Effector memory CD8-positive, alpha-beta T cell (primary cell): ENCODE measurements at regions not wholly inside any gene's neighbourhood (a gene's known extent, or its start where the extent isn't known, plus 50 kb on each side); places are given as distances from the start of the nearest gene placed in this dataset.

ENCODE experiments used
- ATAC-seq: fragments of 150-1000 bp; cut with Tn5 transposase; replicated peaks from 2 replicates; pipeline ENCODE4 v1.10.0; 2021; ENCODE audit warnings: mild to moderate bottlenecking, moderate library complexity
- DNase-seq, 3 experiments: peaks; one replicate each; pipeline ENCODE4 v3.0.0; 2021
- H3K27ac Mint-ChIP-seq, 2 donors: one replicate each; pipeline ENCODE4 v1.8.0; 2022; ENCODE audit warnings: mild to moderate bottlenecking in 2 of 2, mixed read lengths in 2 of 2, moderate library complexity in 2 of 2
- H3K27me3 Mint-ChIP-seq, 2 donors: one replicate each; pipeline ENCODE4 v1.8.0; 2022; ENCODE audit warnings: mixed read lengths in 2 of 2
- H3K36me3 Mint-ChIP-seq: one replicate; pipeline ENCODE4 v1.8.0; 2022; ENCODE audit warnings: mild to moderate bottlenecking, moderate library complexity, mixed read lengths; ENCODE audit not compliant: insufficient read depth
- H3K4me1 Mint-ChIP-seq, 2 donors: one replicate each; pipeline ENCODE4 v1.8.0; 2022; ENCODE audit warnings: low read depth in 2 of 2, mixed read lengths in 2 of 2
- H3K4me3 Mint-ChIP-seq, 2 donors: one replicate each; pipeline ENCODE4 v1.8.0; 2022; ENCODE audit warnings: mild to moderate bottlenecking in 2 of 2, mixed read lengths in 2 of 2, moderate library complexity in 2 of 2
- H3K9me3 Mint-ChIP-seq, 2 donors: one replicate each; pipeline ENCODE4 v1.8.0; 2022; ENCODE audit warnings: mixed read lengths in 2 of 2

GRCh38 chr19:34838248-34838647 is 65.2 kb upstream of the ZNF599 start:
- Mint-ChIP-seq H3K27ac (peak overlapping the region in 1 of 2 donors; percentile 59), H3K9me3 (no peaks in the 10 kb centered on the region), H3K27me3 (peaks cover 0 to 7% of the 10 kb centered on the region in 2 donors), H3K4me3 (no peak overlapping the region), H3K36me3 (no peaks in the 10 kb centered on the region), H3K4me1 (peaks cover 15 to 23% of the 10 kb centered on the region in 2 donors)
- ATAC-seq: no peak
- DNase-seq: no peak

- Mint-ChIP-seq H3K27ac (peak overlapping the region in 1 of 2 donors; percentile 59), H3K27me3 (peaks cover 0 to 7% of the 10 kb centered on the region in 2 donors), H3K36me3 (no peaks in the 10 kb centered on the region), H3K4me1 (peaks cover 16 to 18% of the 10 kb centered on the region in 2 donors), H3K9me3 (no peaks in the 10 kb centered on the region), H3K4me3 (no peak overlapping the region)
- DNase-seq (no peak), ATAC-seq (no peak)
Observed at GRCh38 chr19:34837262-34837661, 64.2 kb upstream of the ZNF599 start.

DNA sequence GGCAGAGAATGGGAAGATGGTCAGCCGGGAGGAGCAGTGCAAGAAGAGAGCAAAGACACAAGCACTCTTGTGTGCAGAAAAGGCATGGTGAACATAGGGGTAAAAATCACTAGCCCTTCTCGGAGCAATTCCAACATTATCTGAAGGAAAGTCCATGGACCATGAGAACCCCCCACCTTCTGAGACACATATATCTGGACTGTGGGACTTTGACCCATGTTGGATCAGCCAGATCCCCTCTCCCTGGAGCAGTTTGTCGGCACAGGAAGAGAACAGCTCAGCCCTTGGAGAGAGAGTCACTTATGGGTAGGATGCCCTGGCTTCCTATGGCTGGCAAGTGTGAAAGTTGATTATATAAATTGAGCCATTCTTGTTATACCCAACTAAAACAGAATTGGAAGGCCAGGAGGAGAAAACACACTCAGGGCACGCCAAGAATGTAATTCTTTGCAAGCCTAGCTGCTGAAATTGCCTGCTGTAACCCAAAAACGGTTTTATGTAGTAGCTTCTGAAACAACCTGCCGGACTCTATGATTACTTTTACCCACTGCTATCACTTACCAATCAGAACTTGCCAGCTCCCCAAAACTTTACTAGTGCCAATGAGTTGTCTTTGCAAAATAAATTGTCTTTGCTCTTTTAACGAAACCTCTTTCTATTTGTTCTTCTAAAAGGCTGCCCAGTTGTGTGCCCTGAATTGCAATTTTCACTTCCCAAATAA is 62.8 kb upstream of the ZNF599 start:
- ATAC-seq: no peak
- no peaks in the 10 kb centered on the region for H3K36me3 Mint-ChIP-seq

GRCh38 chr19:34834472-34835061 is 61.6 kb upstream of the ZNF599 start:
- no peak for ATAC-seq
- no peak overlapping the region for H3K27ac Mint-ChIP-seq
- peaks cover 16 to 23% of the 10 kb centered on the region in 2 donors for H3K4me1 Mint-ChIP-seq
- H3K9me3 Mint-ChIP-seq: no peaks in the 10 kb centered on the region
- H3K4me3 Mint-ChIP-seq: no peak overlapping the region
- DNase-seq: no peak
- H3K36me3 Mint-ChIP-seq: no peaks in the 10 kb centered on the region
- H3K27me3 Mint-ChIP-seq: peaks cover 0 to 7% of the 10 kb centered on the region in 2 donors

More for the DNA sequence above, 62.8 kb upstream of the ZNF599 start:
- H3K4me1 Mint-ChIP-seq: peaks cover 16 to 23% of the 10 kb centered on the region in 2 donors
- no peak overlapping the region for H3K4me3 Mint-ChIP-seq
- DNase-seq: no peak
- peaks cover 0 to 7% of the 10 kb centered on the region in 2 donors for H3K27me3 Mint-ChIP-seq
- H3K9me3 Mint-ChIP-seq: no peaks in the 10 kb centered on the region
- H3K27ac Mint-ChIP-seq: no peak overlapping the region

DNA sequence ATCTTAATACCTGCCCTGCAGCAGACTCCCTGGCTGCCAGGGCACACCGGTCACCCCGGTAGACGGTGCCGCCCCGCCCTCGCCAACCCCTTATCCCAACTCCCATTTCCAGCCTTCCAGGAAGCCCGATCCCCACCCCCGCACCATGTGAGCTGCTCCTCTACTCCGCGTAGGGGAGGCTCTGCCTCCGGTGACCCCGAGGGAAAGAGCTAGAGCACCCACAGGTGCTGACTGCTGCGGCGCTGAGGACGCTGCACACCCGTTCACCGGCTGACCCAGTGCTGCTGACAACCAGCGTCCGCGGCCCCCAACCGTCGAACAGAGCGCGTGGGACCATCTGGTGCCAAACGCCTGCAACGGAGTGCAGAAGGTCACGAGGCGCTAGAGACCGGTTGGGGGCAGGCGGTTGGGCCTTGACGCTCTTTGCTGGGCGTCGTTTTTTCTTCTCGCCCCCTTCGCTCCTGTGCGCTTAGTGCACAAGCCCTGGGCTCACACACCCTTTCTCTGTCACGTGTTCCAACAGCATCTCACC is 59.6 kb upstream of the ZNF599 start:
- ATAC-seq: no peak
- peak overlapping the region in 1 of 2 donors; percentile 72 for H3K27ac Mint-ChIP-seq
- H3K4me3 Mint-ChIP-seq: no peak overlapping the region
- H3K27me3 Mint-ChIP-seq: peaks cover 0 to 7% of the 10 kb centered on the region in 2 donors
- no peak for DNase-seq
- no peaks in the 10 kb centered on the region for H3K9me3 Mint-ChIP-seq
- peaks cover 5 to 10% of the 10 kb centered on the region in 2 donors for H3K4me1 Mint-ChIP-seq
- H3K36me3 Mint-ChIP-seq: no peaks in the 10 kb centered on the region

- no peak for DNase-seq
Observed at GRCh38 chr19:34831714-34832113, 58.7 kb upstream of the ZNF599 start.

GRCh38 chr19:34828156-34828555 is 55.1 kb upstream of the ZNF599 start:
- peaks cover 1 to 5% of the 10 kb centered on the region in 2 donors for H3K4me1 Mint-ChIP-seq
- no peaks in the 10 kb centered on the region for H3K36me3 Mint-ChIP-seq
- no peak for DNase-seq
- H3K27me3 Mint-ChIP-seq: no peaks in the 10 kb centered on the region
- no peak overlapping the region for H3K4me3 Mint-ChIP-seq
- no peak for ATAC-seq
- no peak overlapping the region for H3K27ac Mint-ChIP-seq
- no peaks in the 10 kb centered on the region for H3K9me3 Mint-ChIP-seq

More at GRCh38 chr19:34831714-34832113, 58.7 kb upstream of the ZNF599 start:
- Mint-ChIP-seq H3K27ac (no peak overlapping the region), H3K36me3 (no peaks in the 10 kb centered on the region), H3K4me1 (peaks cover 3 to 10% of the 10 kb centered on the region in 2 donors), H3K27me3 (peaks cover 0 to 7% of the 10 kb centered on the region in 2 donors), H3K4me3 (no peak overlapping the region), H3K9me3 (no peaks in the 10 kb centered on the region)
- ATAC-seq: no peak

DNA sequence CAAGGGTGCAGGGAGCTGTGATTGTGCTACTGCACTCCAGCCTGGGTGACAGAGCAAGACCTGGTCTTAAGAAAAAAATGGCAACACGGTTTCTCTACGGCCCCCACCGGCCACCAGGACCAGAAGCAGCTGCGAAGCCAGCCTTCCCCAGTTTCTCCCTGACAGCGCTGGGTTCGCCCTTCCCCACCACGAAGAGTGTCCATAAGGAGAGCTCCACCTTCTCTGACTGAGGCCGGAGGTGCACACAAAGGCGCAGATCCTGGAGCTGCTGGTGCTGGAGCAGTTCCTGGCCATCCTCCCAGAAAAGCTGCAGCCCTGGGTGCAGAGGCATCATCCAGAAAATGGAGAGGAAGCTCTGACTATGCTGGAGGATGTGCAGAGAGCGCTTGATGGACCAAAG is 52.2 kb upstream of the ZNF599 start:
- H3K27me3 Mint-ChIP-seq: no peaks in the 10 kb centered on the region
- H3K9me3 Mint-ChIP-seq: no peaks in the 10 kb centered on the region
- H3K4me1 Mint-ChIP-seq: no peaks in the 10 kb centered on the region
- DNase-seq: no peak
- ATAC-seq: no peak
- no peak overlapping the region for H3K4me3 Mint-ChIP-seq
- H3K27ac Mint-ChIP-seq: no peak overlapping the region
- H3K36me3 Mint-ChIP-seq: no peaks in the 10 kb centered on the region

DNA sequence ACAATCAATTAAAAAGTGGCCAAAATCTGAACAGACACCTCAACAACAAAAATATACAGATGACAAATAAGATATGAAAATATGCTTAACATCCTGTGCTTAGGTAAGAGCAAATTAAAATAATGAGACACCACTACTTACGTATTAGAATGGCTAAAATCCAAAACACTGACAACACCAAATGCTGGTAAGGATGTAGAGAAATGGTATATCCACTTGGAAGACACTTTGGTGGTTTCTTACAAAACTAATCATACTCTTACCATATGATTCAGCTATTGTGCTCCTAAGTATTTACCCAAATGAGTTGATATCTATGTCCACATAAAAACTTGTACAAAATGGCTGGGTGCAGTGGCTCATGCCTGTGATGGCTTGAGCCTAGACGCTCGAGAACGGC is 51.7 kb upstream of the ZNF599 start:
- H3K4me3 Mint-ChIP-seq: no peak overlapping the region

More for the DNA sequence above, 51.7 kb upstream of the ZNF599 start:
- Mint-ChIP-seq H3K27ac (no peak overlapping the region), H3K9me3 (no peaks in the 10 kb centered on the region), H3K36me3 (no peaks in the 10 kb centered on the region), H3K4me1 (no peaks in the 10 kb centered on the region), H3K27me3 (no peaks in the 10 kb centered on the region)
- no peak for DNase-seq
- ATAC-seq: no peak
